ENCODE measurements at regions not wholly inside any gene's neighbourhood (a gene's known extent, or its start where the extent isn't known, plus 50 kb on each side); places are given as distances from the start of the nearest gene placed in this dataset.
A peak's percentile ranks its signal among the peaks of the same experiment; 100 is the strongest.

DNA sequence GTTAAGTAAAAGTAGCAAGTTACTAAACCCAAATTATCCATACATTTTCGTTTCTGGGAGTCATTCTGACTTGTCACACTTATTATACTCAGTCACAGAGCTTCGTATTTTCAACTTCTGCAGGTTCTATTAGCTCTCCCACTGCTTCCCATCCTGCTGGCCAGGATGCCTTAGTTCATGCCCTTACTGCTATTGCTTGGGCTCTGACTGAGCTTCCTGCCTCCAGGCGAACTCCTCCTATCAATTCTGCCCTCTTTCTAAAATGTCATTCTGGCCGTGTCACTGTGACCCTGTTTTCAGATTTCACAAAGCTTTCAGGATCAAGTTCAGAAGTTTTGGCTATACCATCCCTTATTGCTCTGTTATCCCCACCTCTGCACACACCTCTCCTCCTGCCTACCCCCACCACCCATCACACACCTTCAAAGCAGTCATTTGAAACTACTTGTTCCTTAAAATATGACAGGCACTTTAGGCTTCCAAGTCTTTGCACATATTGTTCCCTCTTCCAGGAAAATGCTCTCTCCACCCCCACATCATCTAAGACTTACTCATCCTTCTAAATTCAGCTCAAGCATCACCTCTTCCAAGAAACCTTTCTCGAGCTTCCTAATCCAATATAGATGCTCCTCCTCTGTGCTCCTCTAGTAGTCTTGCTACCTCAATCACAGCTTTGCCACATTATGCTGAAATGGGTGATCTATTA lies 278.0 kb downstream of the BRINP2 start:
- H3K9ac ChIP-seq (ENCODE audit: low read length), result no peak overlapping the region
- no peak overlapping the region for H3K4me2 ChIP-seq (ENCODE audit: low read length)
- H3K4me3 ChIP-seq (ENCODE audit: low read length), result no peak overlapping the region
- intact Hi-C loops (cut with micrococcal nuclease), result no loop called here
- H3K9me3 ChIP-seq (ENCODE audit: low read length), result no peaks in the 10 kb centered on the region
- DNase-seq (no peak), ATAC-seq (no peak)
- no peaks in the 10 kb centered on the region for H3K9me2 ChIP-seq (replicated peaks; ENCODE audit: low read length)
- no peaks in the 10 kb centered on the region for H3K79me2 ChIP-seq (ENCODE audit: low read length)
- ChIA-PET POLR2A (ENCODE audit: unreplicated experiment) (no interaction called here), CTCF (no interaction called here)
- no peaks in the 10 kb centered on the region for H3K4me1 ChIP-seq (ENCODE audit: insufficient read depth, low read length)
- TF ChIP-seq EZH2 (IDR thresholded peaks at IDR 0.05; ENCODE audit: low read length, unreplicated experiment), result no peak
- no peaks in the 10 kb centered on the region for H3K27me3 ChIP-seq (ENCODE audit: low read length)
- H3K36me3 ChIP-seq (ENCODE audit: low read depth, low read length), result no peaks in the 10 kb centered on the region
- no peaks in the 10 kb centered on the region for H3F3A ChIP-seq (ENCODE audit: low read length, unreplicated experiment)
- BruUV-seq (replicated peaks), result no TSS peak
- no peak overlapping the region for H2AFZ ChIP-seq (ENCODE audit: low read length)
- H3K27ac ChIP-seq (ENCODE audit: low read length), result no peak overlapping the region
- H4K20me1 ChIP-seq (ENCODE audit: low read length), result no peaks in the 10 kb centered on the region

DNA sequence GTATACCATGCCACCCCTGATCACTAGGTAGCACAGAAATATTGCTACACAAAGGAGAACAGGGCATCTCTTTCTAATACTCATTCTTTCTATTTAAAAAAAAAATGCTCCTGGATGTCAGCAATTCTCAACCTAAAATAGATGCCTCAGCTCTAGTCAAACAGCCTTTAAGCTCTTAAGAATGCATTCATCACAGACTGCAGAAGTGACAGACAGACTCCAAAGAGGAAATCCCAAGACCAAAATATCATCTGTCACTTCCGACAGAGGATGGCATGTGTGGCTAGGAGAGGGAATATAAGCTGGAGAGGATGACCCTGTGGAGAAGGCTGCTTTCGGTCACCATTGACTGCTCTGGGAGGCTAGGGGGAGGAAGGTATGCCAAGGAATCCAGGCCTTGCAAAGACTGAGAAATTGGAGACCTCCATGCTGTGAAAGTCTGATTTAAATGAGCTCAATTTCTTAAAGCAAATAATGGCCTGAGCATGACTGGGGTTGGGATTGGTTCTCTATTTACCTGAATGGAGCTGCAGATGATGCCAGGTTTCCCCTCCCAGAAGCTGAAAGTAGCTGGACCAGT lies 277.4 kb downstream of the BRINP2 start:
- no TSS peak for BruUV-seq (replicated peaks)
- Histone ChIP-seq H3K9me3 (ENCODE audit: low read length) (no peaks in the 10 kb centered on the region), H3K4me1 (ENCODE audit: insufficient read depth, low read length) (no peaks in the 10 kb centered on the region), H3K4me2 (ENCODE audit: low read length) (no peak overlapping the region), H3K27ac (ENCODE audit: low read length) (no peak overlapping the region), H3K9ac (ENCODE audit: low read length) (no peak overlapping the region), H4K20me1 (ENCODE audit: low read length) (no peaks in the 10 kb centered on the region), H3K9me2 (replicated peaks; ENCODE audit: low read length) (no peaks in the 10 kb centered on the region), H3K36me3 (ENCODE audit: low read depth, low read length) (no peaks in the 10 kb centered on the region), H3K4me3 (ENCODE audit: low read length) (no peak overlapping the region), H2AFZ (ENCODE audit: low read length) (no peak overlapping the region), H3F3A (ENCODE audit: low read length, unreplicated experiment) (no peaks in the 10 kb centered on the region), H3K79me2 (ENCODE audit: low read length) (no peaks in the 10 kb centered on the region), H3K27me3 (ENCODE audit: low read length) (no peaks in the 10 kb centered on the region)
- DNase-seq (no peak), ATAC-seq (no peak)
- TF ChIP-seq, protein P1, sequence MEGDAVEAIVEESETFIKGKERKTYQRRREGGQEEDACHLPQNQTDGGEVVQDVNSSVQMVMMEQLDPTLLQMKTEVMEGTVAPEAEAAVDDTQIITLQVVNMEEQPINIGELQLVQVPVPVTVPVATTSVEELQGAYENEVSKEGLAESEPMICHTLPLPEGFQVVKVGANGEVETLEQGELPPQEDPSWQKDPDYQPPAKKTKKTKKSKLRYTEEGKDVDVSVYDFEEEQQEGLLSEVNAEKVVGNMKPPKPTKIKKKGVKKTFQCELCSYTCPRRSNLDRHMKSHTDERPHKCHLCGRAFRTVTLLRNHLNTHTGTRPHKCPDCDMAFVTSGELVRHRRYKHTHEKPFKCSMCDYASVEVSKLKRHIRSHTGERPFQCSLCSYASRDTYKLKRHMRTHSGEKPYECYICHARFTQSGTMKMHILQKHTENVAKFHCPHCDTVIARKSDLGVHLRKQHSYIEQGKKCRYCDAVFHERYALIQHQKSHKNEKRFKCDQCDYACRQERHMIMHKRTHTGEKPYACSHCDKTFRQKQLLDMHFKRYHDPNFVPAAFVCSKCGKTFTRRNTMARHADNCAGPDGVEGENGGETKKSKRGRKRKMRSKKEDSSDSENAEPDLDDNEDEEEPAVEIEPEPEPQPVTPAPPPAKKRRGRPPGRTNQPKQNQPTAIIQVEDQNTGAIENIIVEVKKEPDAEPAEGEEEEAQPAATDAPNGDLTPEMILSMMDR (conservative IDR thresholded peaks at IDR 0.05; ENCODE audit: low read depth, low read length), result no peak
- TF ChIP-seq EZH2 (IDR thresholded peaks at IDR 0.05; ENCODE audit: low read length, unreplicated experiment) (no peak), EZH2phosphoT487 (IDR thresholded peaks at IDR 0.05; ENCODE audit: borderline replicate concordance, low read length) (no peak)
- CTCF ChIA-PET, result no interaction called here
- intact Hi-C loops (cut with micrococcal nuclease), result no loop called here
- POLR2A ChIA-PET (ENCODE audit: unreplicated experiment), result no interaction called here

DNA sequence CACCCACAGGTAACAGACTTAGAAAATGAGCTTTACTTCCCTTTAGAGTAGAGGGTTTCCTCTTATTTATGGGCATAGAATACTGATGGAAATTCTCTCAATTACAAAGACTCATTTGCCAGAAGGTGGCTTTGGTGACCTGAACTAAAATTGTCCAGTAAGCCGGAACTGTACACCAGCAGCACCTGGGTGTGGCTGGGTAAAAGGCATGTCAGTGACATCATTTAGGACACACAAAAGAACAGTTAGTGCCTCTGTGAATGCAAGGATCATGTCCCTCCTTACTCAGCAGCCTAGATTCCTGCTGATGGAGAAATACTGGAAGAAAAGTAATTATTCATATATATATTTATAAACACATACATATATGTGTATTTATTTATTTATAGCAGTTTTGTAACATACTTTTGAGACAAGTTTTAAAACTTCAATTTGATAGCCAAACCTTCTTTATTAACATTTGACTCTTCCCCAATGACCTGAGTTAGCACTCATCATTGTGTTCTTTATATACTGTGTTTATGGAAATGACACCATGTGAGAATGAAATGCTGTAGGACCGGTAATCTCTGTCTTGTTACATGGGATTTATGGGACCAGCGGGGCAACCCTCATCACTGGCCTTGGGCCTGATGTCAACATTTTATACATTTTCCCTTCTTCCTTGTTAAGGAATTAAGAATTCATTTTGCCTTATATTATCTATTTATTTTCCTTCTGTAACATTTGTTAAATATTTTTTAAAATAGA lies 274.4 kb downstream of the BRINP2 start:
- intact Hi-C loops (cut with micrococcal nuclease), result no loop called here
- Histone ChIP-seq H3K79me2 (ENCODE audit: low read length) (no peaks in the 10 kb centered on the region), H3K4me3 (ENCODE audit: low read length) (no peak overlapping the region), H3F3A (ENCODE audit: low read length, unreplicated experiment) (no peaks in the 10 kb centered on the region), H4K20me1 (ENCODE audit: low read length) (no peaks in the 10 kb centered on the region), H3K9me3 (ENCODE audit: low read length) (no peaks in the 10 kb centered on the region), H3K27ac (ENCODE audit: low read length) (no peak overlapping the region), H3K9ac (ENCODE audit: low read length) (no peak overlapping the region), H3K36me3 (ENCODE audit: low read depth, low read length) (no peaks in the 10 kb centered on the region), H2AFZ (ENCODE audit: low read length) (no peak overlapping the region), H3K9me2 (replicated peaks; ENCODE audit: low read length) (no peaks in the 10 kb centered on the region), H3K4me2 (ENCODE audit: low read length) (no peak overlapping the region), H3K4me1 (ENCODE audit: insufficient read depth, low read length) (no peaks in the 10 kb centered on the region), H3K27me3 (ENCODE audit: low read length) (no peaks in the 10 kb centered on the region)
- peak; percentile 7 for DNase-seq
- no peak for TF ChIP-seq EZH2phosphoT487 (IDR thresholded peaks at IDR 0.05; ENCODE audit: borderline replicate concordance, low read length)
- no peak for TF ChIP-seq EZH2 (IDR thresholded peaks at IDR 0.05; ENCODE audit: low read length, unreplicated experiment)
- TF ChIP-seq, protein P1 (conservative IDR thresholded peaks at IDR 0.05; ENCODE audit: low read depth, low read length), result no peak
- CTCF ChIA-PET, result no interaction called here
- POLR2A ChIA-PET (ENCODE audit: unreplicated experiment), result no interaction called here
- BruUV-seq (replicated peaks), result no TSS peak
- ATAC-seq, result no peak; the same call in 1 of the 2 replicates

Data from PC-3 (cell line).